MM.1S (cell line): ENCODE measurements at regions not wholly inside any gene's neighbourhood (a gene's known extent, or its start where the extent isn't known, plus 50 kb on each side); places are given as distances from the start of the nearest gene placed in this dataset.
"Not testable (repeated sequence)": the region's sequence is repeated elsewhere in the genome, so short reads cannot be mapped to it uniquely, and the experiment has no call there.

Experiments used
- EZH2 ChIP-seq: fragments of 300-600 bp; sonication (generic); optimal IDR thresholded peaks from 2 replicates; pipeline ENCODE3; 2017; ENCODE audit warnings: low read depth, mild to moderate bottlenecking, antibody characterized with exemption, low read length, mixed read lengths
- EZH2phosphoT487 ChIP-seq: fragments of 300-600 bp; sonication (generic); IDR thresholded peaks from 2 replicates; pipeline ENCODE4 v1.6.1; 2018; ENCODE audit warnings: antibody characterized with exemption, low read length
- TF ChIP-seq, protein P1 (sequence below): fragments of 300-600 bp; sonication (generic); IDR thresholded peaks from 2 replicates; pipeline ENCODE4 v1.5.1; 2016; ENCODE audit warnings: antibody characterized with exemption, low read length, mixed read lengths

DNA sequence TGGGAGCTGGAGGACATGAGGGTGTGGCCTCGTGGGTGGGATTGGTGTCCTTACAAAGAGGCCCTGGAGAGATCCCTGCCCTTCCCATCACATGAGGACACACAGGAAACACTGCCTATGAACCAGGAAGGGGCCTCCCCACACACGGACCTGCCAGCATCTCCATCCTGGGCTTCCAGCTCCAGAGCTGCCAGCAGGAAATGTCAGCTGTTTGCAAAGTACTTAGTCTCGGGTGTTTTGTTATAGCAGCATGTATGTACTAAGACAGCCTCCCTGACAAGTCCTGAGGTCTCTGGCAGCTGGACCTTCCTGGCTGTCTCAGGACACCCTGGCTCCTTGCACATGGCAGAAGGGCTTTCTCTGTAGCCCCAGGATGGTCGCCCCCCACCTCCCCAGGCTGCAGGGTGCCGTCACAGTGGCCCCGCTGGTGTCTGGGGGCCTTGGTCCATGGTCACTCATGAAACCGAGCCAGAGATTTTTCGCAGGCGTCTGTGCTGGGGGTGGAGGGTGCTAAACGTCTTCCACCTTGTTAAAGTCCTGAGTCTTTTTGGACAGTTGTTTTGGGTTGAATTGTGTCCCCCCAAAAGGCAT, 157.0 kb upstream of the ZNF469 start:
- TF ChIP-seq, protein P1, sequence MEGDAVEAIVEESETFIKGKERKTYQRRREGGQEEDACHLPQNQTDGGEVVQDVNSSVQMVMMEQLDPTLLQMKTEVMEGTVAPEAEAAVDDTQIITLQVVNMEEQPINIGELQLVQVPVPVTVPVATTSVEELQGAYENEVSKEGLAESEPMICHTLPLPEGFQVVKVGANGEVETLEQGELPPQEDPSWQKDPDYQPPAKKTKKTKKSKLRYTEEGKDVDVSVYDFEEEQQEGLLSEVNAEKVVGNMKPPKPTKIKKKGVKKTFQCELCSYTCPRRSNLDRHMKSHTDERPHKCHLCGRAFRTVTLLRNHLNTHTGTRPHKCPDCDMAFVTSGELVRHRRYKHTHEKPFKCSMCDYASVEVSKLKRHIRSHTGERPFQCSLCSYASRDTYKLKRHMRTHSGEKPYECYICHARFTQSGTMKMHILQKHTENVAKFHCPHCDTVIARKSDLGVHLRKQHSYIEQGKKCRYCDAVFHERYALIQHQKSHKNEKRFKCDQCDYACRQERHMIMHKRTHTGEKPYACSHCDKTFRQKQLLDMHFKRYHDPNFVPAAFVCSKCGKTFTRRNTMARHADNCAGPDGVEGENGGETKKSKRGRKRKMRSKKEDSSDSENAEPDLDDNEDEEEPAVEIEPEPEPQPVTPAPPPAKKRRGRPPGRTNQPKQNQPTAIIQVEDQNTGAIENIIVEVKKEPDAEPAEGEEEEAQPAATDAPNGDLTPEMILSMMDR = not testable (repeated sequence)
- TF ChIP-seq EZH2, EZH2phosphoT487: not testable (repeated sequence)
